T-cell (primary cell): ENCODE measurements at regions not wholly inside any gene's neighbourhood (a gene's known extent, or its start where the extent isn't known, plus 50 kb on each side); places are given as distances from the start of the nearest gene placed in this dataset.
"Not testable (repeated sequence)": the region's sequence is repeated elsewhere in the genome, so short reads cannot be mapped to it uniquely, and the experiment has no call there.

Experiments
- ATAC-seq, 4 experiments: fragments of 200-7000 bp in 3 of 4; fragments of 150-1000 bp in 1 of 4; cut with Tn5 transposase; replicated peaks in 1 of 4; 1 replicate in 3 of 4; 2 replicates in 1 of 4; pipeline ENCODE4 v1.10.0; 2021; ENCODE audit warnings: moderate library complexity in 3 of 4, mild to moderate bottlenecking in 2 of 4, moderate number of reproducible peaks in 1 of 4
- CTCF ChIA-PET, 2 donors: fragments of 300-600 bp; sonication (Branson Sonifier 250); formaldehyde crosslinking; loops; one replicate each; lab custom pipeline; 2022; ENCODE audit warnings: antibody characterized with exemption in 2 of 2; lab: Charles Lee
- POLR2A ChIA-PET, 2 donors: fragments of 300-600 bp; sonication (Branson Sonifier 250); formaldehyde crosslinking; loops; one replicate each; lab custom pipeline; 2022; ENCODE audit warnings: antibody characterized with exemption in 2 of 2; lab: Charles Lee
- DNase-seq, 35 experiments: peaks; one replicate each; pipeline versions ENCODE4 v3.0.0 to v3.0.0-alpha.2; 2013 to 2023
- H3K27ac ChIP-seq: one replicate; pipeline ENCODE4 v1.5.1; 2013; ENCODE audit warnings: low read length
- H3K27me3 ChIP-seq, 2 experiments: replicated peaks in 1 of 2; 1 replicate in 1 of 2; 2 replicates in 1 of 2; pipeline versions ENCODE4 v1.6.1 to v1.7.0; 2013; ENCODE audit warnings: low read length in 1 of 2, mixed read lengths in 1 of 2; ENCODE audit not compliant: control insufficient read depth in 2 of 2, insufficient read depth in 2 of 2; ENCODE audit errors: extremely low read depth in 1 of 2
- H3K36me3 ChIP-seq, 2 donors: 1 replicate in 1 of 2; 2 replicates in 1 of 2; pipeline versions ENCODE4 v1.6.1 to v1.7.0; 2013; ENCODE audit warnings: low read length in 1 of 2; ENCODE audit not compliant: control insufficient read depth in 2 of 2, insufficient read depth in 1 of 2; ENCODE audit errors: extremely low read depth in 1 of 2
- H3K4me1 ChIP-seq, 2 experiments: 1 replicate in 1 of 2; 2 replicates in 1 of 2; pipeline versions ENCODE4 v1.6.1 to v1.7.0; 2013; ENCODE audit warnings: low read length in 2 of 2, mixed read lengths in 1 of 2; ENCODE audit not compliant: insufficient read depth in 2 of 2, control insufficient read depth in 1 of 2; ENCODE audit errors: extremely low read depth in 1 of 2
- H3K4me3 ChIP-seq, 2 donors: 1 replicate in 1 of 2; 2 replicates in 1 of 2; pipeline versions ENCODE4 v1.5.1 to v1.7.0; 2013; ENCODE audit warnings: mild to moderate bottlenecking in 2 of 2, low read length in 1 of 2, moderate library complexity in 1 of 2; ENCODE audit not compliant: control insufficient read depth in 1 of 2; ENCODE audit errors: extremely low read depth in 1 of 2
- H3K9me3 ChIP-seq: 2 replicates; pipeline ENCODE4 v1.7.0; 2013
- H3K27ac Mint-ChIP-seq, 2 donors: one replicate each; pipeline ENCODE4 v1.8.0; 2020 to 2021; ENCODE audit warnings: mild to moderate bottlenecking in 2 of 2, mixed read lengths in 2 of 2
- H3K27me3 Mint-ChIP-seq, 2 donors: one replicate each; pipeline ENCODE4 v1.8.0; 2021 to 2022; ENCODE audit warnings: mixed read lengths in 2 of 2
- H3K36me3 Mint-ChIP-seq: one replicate; pipeline ENCODE4 v1.8.0; 2021; ENCODE audit warnings: mixed read lengths
- H3K4me1 Mint-ChIP-seq, 3 donors: one replicate each; pipeline ENCODE4 v1.8.0; 2020 to 2022; ENCODE audit warnings: mixed read lengths in 3 of 3, mild to moderate bottlenecking in 1 of 3
- H3K4me3 Mint-ChIP-seq, 3 donors: one replicate each; pipeline ENCODE4 v1.8.0; 2020 to 2022; ENCODE audit warnings: mild to moderate bottlenecking in 3 of 3, mixed read lengths in 3 of 3, moderate library complexity in 3 of 3
- H3K9me3 Mint-ChIP-seq, 3 donors: one replicate each; pipeline ENCODE4 v1.8.0; 2020 to 2022; ENCODE audit warnings: mixed read lengths in 3 of 3
- WGBS: methylation state at CpG from one replicate; pipeline ENCODE4 v1.1.5; 2013; ENCODE audit warnings: missing lambda C conversion rate; ENCODE audit not compliant: insufficient coverage; 5-methylcytosine and 5-hydroxymethylcytosine counted together

DNA sequence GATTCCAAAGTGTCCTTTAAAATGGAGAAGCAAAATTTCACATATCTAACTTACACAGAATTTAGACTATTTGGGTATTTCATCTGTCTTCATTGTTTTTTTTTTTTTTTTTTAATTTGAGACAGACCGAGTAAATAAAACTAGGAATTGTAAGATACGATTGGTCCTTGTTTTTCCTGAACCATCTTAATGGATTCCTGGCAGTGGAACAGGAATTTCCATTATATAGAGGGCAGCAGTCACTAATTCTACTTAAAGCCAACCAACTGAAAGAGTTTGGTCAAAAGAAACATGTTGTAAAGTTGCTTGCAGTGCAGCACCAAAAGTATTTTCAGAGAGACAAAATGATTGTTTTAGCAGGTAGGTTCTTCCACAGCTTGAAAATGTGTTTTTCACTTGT lies 72.5 kb upstream of the HGF start:
- Mint-ChIP-seq H3K4me3 (no peak overlapping the region), H3K36me3 (no peaks in the 10 kb centered on the region), H3K27me3 (no peaks in the 10 kb centered on the region), H3K27ac (no peak overlapping the region), H3K9me3 (peaks cover 0 to 11% (median 10%) of the 10 kb centered on the region in 3 donors), H3K4me1 (no peaks in the 10 kb centered on the region)
- no peaks in the 10 kb centered on the region for H3K36me3 ChIP-seq
- no peak for DNase-seq
- no peaks in the 10 kb centered on the region for H3K4me1 ChIP-seq
- H3K27me3 ChIP-seq, result no peaks in the 10 kb centered on the region
- no peak overlapping the region for H3K4me3 ChIP-seq
- POLR2A ChIA-PET, result no interaction called here
- no peak for ATAC-seq
- no peaks in the 10 kb centered on the region for H3K9me3 ChIP-seq
- H3K27ac ChIP-seq, result no peak overlapping the region
- WGBS, result no CpG with 5 or more reads among the region's 2 CpGs
- CTCF ChIA-PET, result no interaction called here

DNA sequence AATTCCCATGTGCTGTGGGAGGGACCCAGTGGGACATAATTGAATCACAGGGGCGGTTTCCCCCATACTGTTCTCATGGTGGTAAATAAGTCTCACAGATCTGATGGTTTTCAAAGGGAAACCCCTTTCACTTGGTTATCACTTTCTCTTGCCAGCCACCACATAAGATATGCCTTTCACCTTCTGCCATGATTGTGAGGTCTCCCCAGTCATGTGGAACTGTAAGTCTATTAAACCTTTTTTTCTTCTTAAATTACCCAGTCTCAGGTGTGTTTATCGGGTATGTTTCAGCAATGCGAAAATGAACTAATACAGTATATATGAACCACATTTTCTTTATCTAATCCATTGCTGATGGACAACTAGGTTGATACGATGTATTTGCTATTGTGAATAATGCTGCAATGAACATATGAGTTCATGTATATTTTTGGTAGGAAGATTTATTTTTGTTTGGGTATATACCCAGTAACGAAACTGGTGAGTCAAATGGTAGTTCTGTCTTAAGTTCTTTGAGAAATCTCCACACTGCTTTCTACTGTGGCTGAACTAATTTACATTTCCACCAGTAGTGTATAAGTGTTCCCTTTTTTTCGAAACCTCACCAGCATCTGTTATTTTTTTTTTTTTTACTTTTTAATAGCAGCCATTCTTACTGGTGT lies 70.0 kb upstream of the HGF start:
- Histone ChIP-seq H3K27me3 (no peaks in the 10 kb centered on the region), H3K4me1 (no peaks in the 10 kb centered on the region), H3K27ac (no peak overlapping the region), H3K4me3 (no peak overlapping the region), H3K9me3 (no peaks in the 10 kb centered on the region), H3K36me3 (no peaks in the 10 kb centered on the region)
- WGBS, result no CpG with 5 or more reads among the region's 6 CpGs
- no peak for DNase-seq
- POLR2A ChIA-PET, result no interaction called here
- H3K27me3 Mint-ChIP-seq, result no peaks in the 10 kb centered on the region
- peaks cover 0 to 10% (median 9%) of the 10 kb centered on the region in 3 donors for H3K9me3 Mint-ChIP-seq
- H3K4me1 Mint-ChIP-seq, result no peaks in the 10 kb centered on the region
- CTCF ChIA-PET, result no interaction called here
- no peak overlapping the region for H3K4me3 Mint-ChIP-seq
- no peak for ATAC-seq
- no peaks in the 10 kb centered on the region for H3K36me3 Mint-ChIP-seq
- H3K27ac Mint-ChIP-seq, result no peak overlapping the region

DNA sequence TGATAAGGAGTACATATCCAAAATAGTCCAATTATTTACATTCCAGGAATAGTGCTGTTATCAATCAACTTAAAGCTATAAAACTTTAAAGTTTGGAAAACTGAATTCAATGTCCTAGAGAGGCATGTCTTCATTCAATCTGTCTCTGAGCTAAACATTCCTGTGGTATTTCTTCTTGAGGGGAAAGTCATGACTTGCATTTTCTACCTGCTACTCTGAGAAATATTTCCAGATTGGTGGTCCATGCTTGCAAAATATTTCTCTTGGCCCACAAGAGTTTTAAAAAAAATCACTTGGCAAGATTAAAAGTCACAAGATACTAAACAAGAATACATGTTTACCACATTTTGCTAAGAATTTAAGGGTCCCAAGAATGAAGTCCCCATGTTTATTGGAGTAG lies 63.6 kb upstream of the HGF start:
- Histone ChIP-seq H3K36me3 (no peaks in the 10 kb centered on the region), H3K27me3 (no peaks in the 10 kb centered on the region), H3K4me1 (no peaks in the 10 kb centered on the region), H3K4me3 (no peak overlapping the region), H3K27ac (no peak overlapping the region), H3K9me3 (no peaks in the 10 kb centered on the region)
- ChIA-PET POLR2A (no interaction called here), CTCF (no interaction called here)
- Mint-ChIP-seq H3K4me3 (no peak overlapping the region), H3K9me3 (peaks cover 6 to 27% (median 18%) of the 10 kb centered on the region in 3 donors), H3K36me3 (no peaks in the 10 kb centered on the region), H3K27me3 (no peaks in the 10 kb centered on the region), H3K4me1 (no peaks in the 10 kb centered on the region), H3K27ac (no peak overlapping the region)
- DNase-seq (no peak), ATAC-seq (no peak)

DNA sequence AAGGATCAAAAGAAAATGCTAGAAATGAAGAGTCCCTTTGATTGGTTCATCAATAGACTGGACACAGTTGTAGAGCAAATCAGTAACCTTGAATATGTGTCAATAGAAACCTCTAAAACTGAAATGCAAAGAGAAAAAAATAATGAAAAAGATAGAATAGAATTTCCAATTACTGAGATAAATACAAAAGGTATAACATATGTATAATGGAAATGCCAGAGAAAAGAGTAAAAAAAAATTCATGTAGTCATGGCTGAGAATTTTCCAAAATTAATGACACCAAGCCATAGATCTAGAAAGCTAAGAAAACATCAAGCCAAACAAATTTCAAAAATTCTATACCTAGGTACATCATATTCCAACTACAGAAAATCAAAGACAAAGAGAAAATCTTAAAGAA lies 62.0 kb upstream of the HGF start:
- Mint-ChIP-seq H3K4me3 (no peak overlapping the region), H3K27me3 (no peaks in the 10 kb centered on the region), H3K4me1 (no peaks in the 10 kb centered on the region), H3K36me3 (no peaks in the 10 kb centered on the region), H3K27ac (no peak overlapping the region), H3K9me3 (peaks cover 10 to 34% (median 18%) of the 10 kb centered on the region in 3 donors)
- DNase-seq (no peak), ATAC-seq (no peak)
- no peaks in the 10 kb centered on the region for H3K4me1 ChIP-seq
- H3K27me3 ChIP-seq, result no peaks in the 10 kb centered on the region
- H3K4me3 ChIP-seq, result no peak overlapping the region
- H3K27ac ChIP-seq, result no peak overlapping the region
- no peaks in the 10 kb centered on the region for H3K36me3 ChIP-seq
- CTCF ChIA-PET, result no interaction called here
- POLR2A ChIA-PET, result no interaction called here
- no peaks in the 10 kb centered on the region for H3K9me3 ChIP-seq

DNA sequence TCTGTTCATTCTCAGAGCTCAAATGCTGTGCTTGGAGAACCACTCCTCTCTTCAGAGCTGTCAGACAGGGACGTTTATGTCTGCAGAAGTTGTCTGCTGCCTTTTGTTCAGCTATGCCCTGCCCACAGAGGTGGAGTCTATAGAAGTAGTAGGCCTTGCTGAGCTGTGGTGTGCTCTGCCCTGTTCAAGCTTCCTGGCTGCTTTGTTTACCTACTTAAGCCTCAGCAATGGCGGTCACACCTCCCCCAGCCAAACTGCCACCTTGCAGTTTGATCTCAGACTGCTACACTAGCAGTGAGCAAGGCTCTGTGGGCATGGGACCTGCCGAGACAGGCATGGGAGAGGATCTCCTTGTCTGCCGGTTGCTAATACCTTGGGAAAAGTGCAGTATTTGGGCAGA lies 59.7 kb upstream of the HGF start:
- H3K27ac Mint-ChIP-seq, POLR2A ChIA-PET, H3K27me3 Mint-ChIP-seq, CTCF ChIA-PET, H3K27ac ChIP-seq, H3K4me1 Mint-ChIP-seq, H3K36me3 ChIP-seq, H3K36me3 Mint-ChIP-seq, H3K4me3 Mint-ChIP-seq, H3K4me1 ChIP-seq, H3K4me3 ChIP-seq, H3K9me3 ChIP-seq, DNase-seq, ATAC-seq, H3K27me3 ChIP-seq: not testable (repeated sequence)
- peaks cover 10 to 36% (median 18%) of the 10 kb centered on the region in 3 donors for H3K9me3 Mint-ChIP-seq
- WGBS, result 59% methylated on average over 3 of the region's 4 CpGs

DNA sequence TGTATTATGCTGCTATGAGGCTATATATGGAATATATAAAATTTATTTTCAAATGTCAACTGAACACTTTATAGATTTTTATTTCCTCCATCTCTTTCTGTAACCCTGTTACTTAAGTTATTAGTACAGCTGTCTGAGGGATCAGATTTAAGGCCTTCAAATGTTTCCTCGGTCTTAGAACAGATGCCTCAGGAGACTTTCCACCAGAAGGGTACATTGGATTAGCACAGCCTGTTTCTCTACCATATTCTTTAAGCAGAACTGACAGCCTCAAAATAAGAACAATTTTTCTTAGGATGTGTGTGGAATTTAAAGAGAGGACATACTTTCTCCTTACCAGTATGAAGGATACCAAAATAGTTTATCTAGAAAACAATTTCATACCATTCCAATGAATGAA lies 53.0 kb upstream of the HGF start:
- Histone ChIP-seq H3K4me3 (no peak overlapping the region), H3K4me1 (no peaks in the 10 kb centered on the region), H3K36me3 (no peaks in the 10 kb centered on the region), H3K9me3 (no peaks in the 10 kb centered on the region), H3K27me3 (no peaks in the 10 kb centered on the region), H3K27ac (no peak overlapping the region)
- ChIA-PET POLR2A (no interaction called here), CTCF (no interaction called here)
- Mint-ChIP-seq H3K4me1 (no peaks in the 10 kb centered on the region), H3K9me3 (peaks cover 4 to 10% (median 10%) of the 10 kb centered on the region in 3 donors), H3K27me3 (no peaks in the 10 kb centered on the region), H3K4me3 (no peak overlapping the region), H3K27ac (no peak overlapping the region), H3K36me3 (no peaks in the 10 kb centered on the region)
- DNase-seq (no peak), ATAC-seq (no peak)
- WGBS, result no CpG with 5 or more reads among the region's 1 CpG

DNA sequence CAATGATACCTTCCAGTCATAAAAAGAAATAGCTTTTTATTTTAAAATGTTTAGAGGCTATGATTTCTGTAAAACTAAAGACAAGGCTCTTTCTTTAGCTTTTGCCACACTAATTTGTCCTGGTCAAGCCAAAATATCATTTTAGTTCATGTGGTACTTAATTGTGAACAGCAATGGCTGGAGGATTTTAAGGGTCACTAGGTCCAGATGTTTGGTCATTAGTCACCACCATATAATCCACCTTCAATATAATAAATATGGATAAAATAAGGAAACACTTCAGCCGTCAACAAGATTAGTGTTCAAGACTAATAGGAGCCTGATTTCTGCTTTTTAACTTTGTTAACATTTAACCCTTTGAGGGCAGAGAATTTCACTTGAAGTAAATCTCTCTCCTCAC lies 50.0 kb upstream of the HGF start:
- Histone ChIP-seq H3K9me3 (no peaks in the 10 kb centered on the region), H3K36me3 (no peaks in the 10 kb centered on the region), H3K27ac (no peak overlapping the region), H3K4me3 (no peak overlapping the region), H3K27me3 (no peaks in the 10 kb centered on the region), H3K4me1 (no peaks in the 10 kb centered on the region)
- Mint-ChIP-seq H3K9me3 (peaks cover 4 to 7% (median 6%) of the 10 kb centered on the region in 3 donors), H3K4me3 (no peak overlapping the region), H3K4me1 (no peaks in the 10 kb centered on the region), H3K27ac (no peak overlapping the region), H3K36me3 (no peaks in the 10 kb centered on the region), H3K27me3 (no peaks in the 10 kb centered on the region)
- WGBS, result no CpG with 5 or more reads among the region's 1 CpG
- POLR2A ChIA-PET, result no interaction called here
- ATAC-seq (no peak), DNase-seq (no peak)
- CTCF ChIA-PET, result no interaction called here
